Lower leg skin (tissue), 4 donors: ENCODE measurements at regions not wholly inside any gene's neighbourhood (a gene's known extent, or its start where the extent isn't known, plus 50 kb on each side); places are given as distances from the start of the nearest gene placed in this dataset.

Experiments
- DNase-seq, 2 donors: peaks; one replicate each; pipeline ENCODE4 v3.0.0-alpha.2; 2019; ENCODE audit warnings: low spot score in 2 of 2
- H3K4me3 ChIP-seq: fragments of 200-600 bp; sonication (generic); 2 replicates; pipeline ENCODE4 v1.5.1; 2017; ENCODE audit warnings: mild to moderate bottlenecking, low read depth; ENCODE audit not compliant: poor library complexity, severe bottlenecking
- CTCF ChIP-seq, 3 donors: fragments of 450-650 bp; IDR thresholded peaks; one replicate each; pipeline ENCODE4 v1.5.1; 2016; ENCODE audit warnings: antibody characterized with exemption in 3 of 3, mild to moderate bottlenecking in 3 of 3, moderate library complexity in 2 of 3
- POLR2A ChIP-seq, 2 donors: fragments of 450-650 bp; IDR thresholded peaks; one replicate each; pipeline ENCODE4 v1.6.1; 2016 to 2017; ENCODE audit warnings: antibody characterized with exemption in 2 of 2, mild to moderate bottlenecking in 1 of 2, moderate library complexity in 1 of 2
- WGBS, 2 donors: methylation state at CpG; one replicate each; pipeline ENCODE4 v1.1.5; 2018; 5-methylcytosine and 5-hydroxymethylcytosine counted together
- intact Hi-C: fragments of 100-400 bp; cut with DNase I; formaldehyde crosslinking; loops from one replicate; pipeline ENCODE4 v1.15.0; 2023; ENCODE audit warnings: low total_unique reads

- intact Hi-C loops: no loop called here
- TF ChIP-seq POLR2A (IDR thresholded peaks at IDR 0.05) (no peak), CTCF (IDR thresholded peaks at IDR 0.05) (no peak)
- no peak for DNase-seq
- WGBS, 2 donors: 92% methylated on average over 19 of the region's 19 CpGs
- H3K4me3 ChIP-seq: no peak overlapping the region
Measured at GRCh38 chr17:77310336-77310735, 169.6 kb downstream of the SEC14L1 start.

DNA sequence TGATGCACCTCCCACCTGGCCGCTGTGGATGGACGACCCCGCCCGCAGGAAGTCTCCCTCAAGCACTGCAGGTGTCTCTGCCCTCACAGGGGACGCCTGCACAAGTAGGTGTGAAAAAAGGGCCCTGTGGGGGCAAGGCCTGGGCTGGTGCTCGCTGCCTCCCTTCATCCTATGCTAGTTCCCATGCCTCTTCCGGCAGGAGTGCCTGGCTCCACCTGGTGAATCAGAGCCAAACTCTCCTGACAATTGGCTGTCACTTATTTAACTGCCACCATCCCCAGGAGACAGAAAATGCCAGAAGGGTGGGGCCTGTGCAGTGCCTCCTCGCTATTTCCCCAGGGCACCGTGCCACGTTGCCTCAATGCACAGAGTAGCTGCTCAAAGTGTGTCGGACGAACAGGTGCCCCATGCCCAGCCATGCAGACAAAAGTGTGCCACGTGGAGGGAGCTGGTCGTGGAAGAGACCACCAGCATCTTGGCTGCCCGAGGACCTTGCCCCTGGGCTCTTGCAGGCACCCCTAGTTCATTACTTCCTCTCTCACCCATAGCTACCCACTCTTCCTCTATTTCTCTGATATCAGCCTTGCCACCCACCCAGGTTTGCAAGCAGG, 170.7 kb downstream of the SEC14L1 start:
- no peak for TF ChIP-seq POLR2A (IDR thresholded peaks at IDR 0.05)
- no peak for TF ChIP-seq CTCF (IDR thresholded peaks at IDR 0.05)
- no peak for DNase-seq
- WGBS, 2 donors: 56 to 61% methylated on average over 15 of the region's 15 CpGs
- H3K4me3 ChIP-seq: no peak overlapping the region
- intact Hi-C loops: no loop called here

- H3K4me3 ChIP-seq: no peak overlapping the region
- DNase-seq: peak in 1 of 2 donors; percentile 80
- intact Hi-C loops: no loop called here
- TF ChIP-seq POLR2A (IDR thresholded peaks at IDR 0.05): no peak
- TF ChIP-seq CTCF (IDR thresholded peaks at IDR 0.05): no peak
- 85 to 89% methylated on average over 18 of the region's 18 CpGs for WGBS, 2 donors
Measured at GRCh38 chr17:77312061-77312701, 171.4 kb downstream of the SEC14L1 start.

GRCh38 chr17:77312786-77313599, 172.2 kb downstream of the SEC14L1 start:
- intact Hi-C loops: no loop called here
- peak in 1 of 2 donors; percentile 90 for DNase-seq
- 51 to 58% methylated on average over 18 to 22 of the region's 23 CpGs for WGBS, 2 donors

DNA sequence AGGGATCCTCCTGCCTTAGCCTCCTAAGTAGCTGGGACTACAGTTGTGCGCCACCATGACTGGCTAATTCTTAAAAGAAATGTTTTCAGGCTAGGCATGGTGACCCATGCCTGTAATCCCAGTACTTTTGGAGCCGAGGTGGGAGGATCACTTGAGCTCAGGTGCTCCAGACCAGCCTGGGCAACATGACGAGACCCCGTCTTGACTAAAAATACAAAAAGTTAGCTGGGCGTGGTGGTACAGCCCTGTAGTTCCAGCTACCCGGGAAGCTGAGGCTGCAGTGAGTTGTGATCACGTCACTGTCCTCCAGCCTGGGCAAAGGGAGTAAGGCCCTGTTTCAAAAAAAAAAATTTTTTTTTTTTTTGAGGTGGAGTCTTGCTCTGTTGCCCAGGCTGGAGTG, 173.1 kb downstream of the SEC14L1 start:
- intact Hi-C loops: no loop called here
- WGBS, 2 donors: 70 to 71% methylated on average over 7 of the region's 7 CpGs
- no peak overlapping the region for H3K4me3 ChIP-seq
- TF ChIP-seq POLR2A (IDR thresholded peaks at IDR 0.05) (no peak), CTCF (IDR thresholded peaks at IDR 0.05) (no peak)
- peak in 1 of 2 donors; percentile 69 for DNase-seq

More at GRCh38 chr17:77312786-77313599, 172.2 kb downstream of the SEC14L1 start:
- no peak overlapping the region for H3K4me3 ChIP-seq
- TF ChIP-seq CTCF (IDR thresholded peaks at IDR 0.05): no peak
- TF ChIP-seq POLR2A (IDR thresholded peaks at IDR 0.05): no peak
